ENCODE measurements at regions not wholly inside any gene's neighbourhood (a gene's known extent, or its start where the extent isn't known, plus 50 kb on each side); places are given as distances from the start of the nearest gene placed in this dataset.

GRCh38 chr9:81777482-81777881, 88.1 kb upstream of the TLE1 start:
- no peak overlapping the region for H3K4me3 ChIP-seq (ENCODE audit: low read depth, low read length)
- TF ChIP-seq, protein P1, sequence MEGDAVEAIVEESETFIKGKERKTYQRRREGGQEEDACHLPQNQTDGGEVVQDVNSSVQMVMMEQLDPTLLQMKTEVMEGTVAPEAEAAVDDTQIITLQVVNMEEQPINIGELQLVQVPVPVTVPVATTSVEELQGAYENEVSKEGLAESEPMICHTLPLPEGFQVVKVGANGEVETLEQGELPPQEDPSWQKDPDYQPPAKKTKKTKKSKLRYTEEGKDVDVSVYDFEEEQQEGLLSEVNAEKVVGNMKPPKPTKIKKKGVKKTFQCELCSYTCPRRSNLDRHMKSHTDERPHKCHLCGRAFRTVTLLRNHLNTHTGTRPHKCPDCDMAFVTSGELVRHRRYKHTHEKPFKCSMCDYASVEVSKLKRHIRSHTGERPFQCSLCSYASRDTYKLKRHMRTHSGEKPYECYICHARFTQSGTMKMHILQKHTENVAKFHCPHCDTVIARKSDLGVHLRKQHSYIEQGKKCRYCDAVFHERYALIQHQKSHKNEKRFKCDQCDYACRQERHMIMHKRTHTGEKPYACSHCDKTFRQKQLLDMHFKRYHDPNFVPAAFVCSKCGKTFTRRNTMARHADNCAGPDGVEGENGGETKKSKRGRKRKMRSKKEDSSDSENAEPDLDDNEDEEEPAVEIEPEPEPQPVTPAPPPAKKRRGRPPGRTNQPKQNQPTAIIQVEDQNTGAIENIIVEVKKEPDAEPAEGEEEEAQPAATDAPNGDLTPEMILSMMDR (IDR thresholded peaks at IDR 0.05; ENCODE audit: control insufficient read depth, extremely low read depth, insufficient read depth), result no peak
- no peak for DNase-seq (ENCODE audit: low read depth)

DNA sequence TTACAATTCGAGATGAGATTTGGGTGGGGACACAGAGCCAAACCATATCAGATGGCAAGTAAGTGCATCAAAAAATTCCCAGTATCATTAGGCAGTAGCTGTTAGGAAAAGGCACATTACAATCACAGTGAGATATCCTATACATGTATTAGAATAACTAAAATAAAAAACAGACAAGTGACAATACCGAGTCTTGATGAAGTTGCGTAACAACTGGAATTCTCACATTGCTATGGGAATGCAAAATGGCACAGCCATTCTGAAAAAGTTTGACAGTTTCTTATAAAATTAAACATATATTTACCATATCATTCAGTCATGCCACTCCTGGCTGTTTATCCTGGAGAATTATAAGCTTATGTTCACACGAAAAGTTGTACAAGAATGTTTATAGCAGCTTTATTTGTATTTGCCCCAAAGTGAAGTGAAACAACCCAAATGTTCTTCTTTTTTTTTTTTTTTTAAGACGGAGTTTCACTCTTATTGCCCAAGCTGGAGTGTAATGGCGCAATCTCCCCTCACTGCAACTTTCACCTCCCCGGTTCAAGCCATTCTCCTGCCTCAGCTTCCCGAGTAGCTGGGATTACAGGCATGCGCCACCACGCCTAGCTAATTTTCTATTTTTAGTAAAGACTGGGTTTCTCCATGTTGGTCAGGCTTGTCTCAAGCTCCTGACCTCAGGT, 93.1 kb upstream of the TLE1 start:
- H3K4me3 ChIP-seq (ENCODE audit: low read depth, low read length), result no peak overlapping the region
- TF ChIP-seq, protein P1 (IDR thresholded peaks at IDR 0.05; ENCODE audit: control insufficient read depth, extremely low read depth, insufficient read depth), result no peak
- DNase-seq (ENCODE audit: low read depth), result no peak

DNA sequence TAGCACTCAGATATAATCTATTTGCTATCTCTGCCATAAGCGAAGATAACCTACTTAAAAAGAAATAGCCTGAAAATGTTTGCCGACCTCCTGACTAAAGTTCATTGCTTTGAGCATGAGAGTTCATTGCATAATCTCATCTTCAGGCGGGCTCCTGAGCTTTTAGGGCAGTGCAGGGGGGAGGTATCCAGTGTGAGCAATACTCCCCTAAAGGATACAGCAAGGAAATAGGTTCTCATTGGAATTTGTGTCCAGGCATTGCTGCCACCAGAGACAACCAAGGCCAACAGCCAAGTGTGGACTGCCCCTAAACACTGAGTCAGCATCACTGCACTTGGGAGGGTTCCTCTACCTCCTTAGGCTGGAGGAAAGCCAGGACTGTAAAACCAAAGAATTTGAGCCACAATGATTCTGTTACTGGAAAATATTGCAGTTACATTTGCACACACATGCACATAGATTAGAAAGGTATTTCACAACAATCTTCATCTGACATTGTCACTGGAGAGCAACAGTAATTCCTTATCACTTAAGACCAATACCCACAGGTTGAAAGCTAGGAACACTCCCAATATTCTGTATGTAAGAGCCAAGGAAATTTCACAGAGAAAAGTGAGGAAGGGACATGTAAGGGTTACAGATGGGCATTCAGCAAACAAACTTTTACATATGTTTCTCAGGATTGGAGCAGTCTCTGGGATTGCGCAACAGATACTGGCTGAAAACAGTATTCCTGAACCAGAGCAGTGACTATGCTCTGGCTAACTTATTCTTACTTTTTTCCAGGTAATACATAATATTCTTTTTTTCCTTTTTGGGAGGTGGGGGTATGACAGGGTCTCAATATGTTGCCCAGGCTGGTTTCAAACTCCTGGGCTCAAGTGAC, 98.6 kb upstream of the TLE1 start:
- DNase-seq (ENCODE audit: low read depth), result no peak
- TF ChIP-seq, protein P1 (IDR thresholded peaks at IDR 0.05; ENCODE audit: control insufficient read depth, extremely low read depth, insufficient read depth), result no peak
- no peak overlapping the region for H3K4me3 ChIP-seq (ENCODE audit: low read depth, low read length)

GRCh38 chr9:81789721-81790120, 100.4 kb upstream of the TLE1 start:
- no peak overlapping the region for H3K4me3 ChIP-seq (ENCODE audit: low read depth, low read length)
- DNase-seq (ENCODE audit: low read depth), result no peak
- TF ChIP-seq, protein P1 (IDR thresholded peaks at IDR 0.05; ENCODE audit: control insufficient read depth, extremely low read depth, insufficient read depth), result no peak

- TF ChIP-seq, protein P1 (IDR thresholded peaks at IDR 0.05; ENCODE audit: control insufficient read depth, extremely low read depth, insufficient read depth), result no peak
- H3K4me3 ChIP-seq (ENCODE audit: low read depth, low read length), result no peak overlapping the region
- DNase-seq (ENCODE audit: low read depth), result no peak
Measured at GRCh38 chr9:81790166-81790565, 100.8 kb upstream of the TLE1 start.

DNA sequence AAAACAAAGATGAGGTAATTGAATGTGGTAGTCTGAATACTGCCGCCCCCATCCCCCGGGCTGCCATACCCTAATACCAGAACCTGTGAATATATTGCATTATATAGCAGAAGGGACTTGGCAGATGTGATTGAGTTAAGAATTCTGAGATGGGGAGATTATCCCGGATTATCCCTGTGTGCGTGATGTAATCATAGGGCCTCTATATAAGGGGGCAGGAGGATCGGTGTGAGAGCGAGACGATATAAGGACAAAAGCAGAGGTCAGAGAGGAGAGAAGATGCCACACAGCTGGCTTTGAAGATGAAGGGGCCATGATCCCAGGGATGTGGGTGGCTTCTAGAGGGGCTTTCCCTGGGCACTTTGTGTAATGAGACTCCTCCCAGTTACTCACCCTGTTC, 101.7 kb upstream of the TLE1 start:
- DNase-seq (ENCODE audit: low read depth), result no peak

More for the DNA sequence above, 101.7 kb upstream of the TLE1 start:
- TF ChIP-seq, protein P1 (IDR thresholded peaks at IDR 0.05; ENCODE audit: control insufficient read depth, extremely low read depth, insufficient read depth), result no peak
- no peak overlapping the region for H3K4me3 ChIP-seq (ENCODE audit: low read depth, low read length)

Data from LNCaP clone FGC (cell line).